ENCODE measurements at regions not wholly inside any gene's neighbourhood (a gene's known extent, or its start where the extent isn't known, plus 50 kb on each side); places are given as distances from the start of the nearest gene placed in this dataset.

DNA sequence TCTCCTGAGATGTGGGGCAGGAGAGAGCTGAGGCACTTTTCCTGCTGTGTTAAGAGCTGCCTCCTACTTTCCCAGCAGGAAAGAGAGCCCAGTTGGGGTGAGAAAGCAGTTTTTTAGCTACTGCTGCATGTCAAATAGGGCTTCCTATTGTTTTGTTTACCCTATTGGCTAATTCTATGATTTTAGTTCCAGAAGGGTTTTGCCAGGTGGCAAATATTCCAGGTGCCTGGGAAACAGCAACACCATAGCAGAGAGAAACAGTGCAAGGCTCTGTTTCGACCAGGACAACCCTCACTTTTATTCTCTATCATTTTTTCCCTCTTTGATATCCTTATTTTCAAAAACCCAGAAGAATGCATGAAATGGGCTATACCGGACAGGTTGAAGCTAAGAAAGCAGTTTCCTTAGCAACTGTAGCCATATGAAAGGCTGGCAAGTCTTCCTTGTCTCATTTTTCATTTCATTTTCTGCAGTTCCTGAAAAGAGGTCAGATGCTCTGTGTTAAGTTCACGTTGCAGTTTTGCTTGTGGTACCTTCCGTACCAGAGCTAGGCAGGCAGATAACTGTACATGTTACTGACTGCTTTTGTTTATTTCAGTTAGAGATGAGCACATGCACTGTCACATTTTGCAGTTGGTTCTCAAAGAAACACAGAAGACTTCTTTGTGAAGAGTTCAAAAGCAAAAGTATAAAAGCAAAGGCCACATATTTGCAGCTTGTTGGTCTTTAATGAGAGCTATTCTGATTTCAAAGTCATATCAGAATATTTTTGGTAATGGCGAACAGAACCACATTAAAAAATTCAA, 84.8 kb downstream of the AQP4 start:
- H3K4me1 ChIP-seq = peaks cover 5% of the 10 kb centered on the region
- peaks cover 3% of the 10 kb centered on the region for H3K27me3 ChIP-seq
- no peak overlapping the region for H3K27ac ChIP-seq
- no peak for ATAC-seq
- no peaks in the 10 kb centered on the region for H3K9me3 ChIP-seq
- DNase-seq = no peak
- intact Hi-C loops (cut with DNase I) = no loop called here
- TF ChIP-seq, protein P1, sequence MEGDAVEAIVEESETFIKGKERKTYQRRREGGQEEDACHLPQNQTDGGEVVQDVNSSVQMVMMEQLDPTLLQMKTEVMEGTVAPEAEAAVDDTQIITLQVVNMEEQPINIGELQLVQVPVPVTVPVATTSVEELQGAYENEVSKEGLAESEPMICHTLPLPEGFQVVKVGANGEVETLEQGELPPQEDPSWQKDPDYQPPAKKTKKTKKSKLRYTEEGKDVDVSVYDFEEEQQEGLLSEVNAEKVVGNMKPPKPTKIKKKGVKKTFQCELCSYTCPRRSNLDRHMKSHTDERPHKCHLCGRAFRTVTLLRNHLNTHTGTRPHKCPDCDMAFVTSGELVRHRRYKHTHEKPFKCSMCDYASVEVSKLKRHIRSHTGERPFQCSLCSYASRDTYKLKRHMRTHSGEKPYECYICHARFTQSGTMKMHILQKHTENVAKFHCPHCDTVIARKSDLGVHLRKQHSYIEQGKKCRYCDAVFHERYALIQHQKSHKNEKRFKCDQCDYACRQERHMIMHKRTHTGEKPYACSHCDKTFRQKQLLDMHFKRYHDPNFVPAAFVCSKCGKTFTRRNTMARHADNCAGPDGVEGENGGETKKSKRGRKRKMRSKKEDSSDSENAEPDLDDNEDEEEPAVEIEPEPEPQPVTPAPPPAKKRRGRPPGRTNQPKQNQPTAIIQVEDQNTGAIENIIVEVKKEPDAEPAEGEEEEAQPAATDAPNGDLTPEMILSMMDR (IDR thresholded peaks at IDR 0.05) = no peak
- no peaks in the 10 kb centered on the region for H3K36me3 ChIP-seq
- no peak overlapping the region for H3K4me3 ChIP-seq

DNA sequence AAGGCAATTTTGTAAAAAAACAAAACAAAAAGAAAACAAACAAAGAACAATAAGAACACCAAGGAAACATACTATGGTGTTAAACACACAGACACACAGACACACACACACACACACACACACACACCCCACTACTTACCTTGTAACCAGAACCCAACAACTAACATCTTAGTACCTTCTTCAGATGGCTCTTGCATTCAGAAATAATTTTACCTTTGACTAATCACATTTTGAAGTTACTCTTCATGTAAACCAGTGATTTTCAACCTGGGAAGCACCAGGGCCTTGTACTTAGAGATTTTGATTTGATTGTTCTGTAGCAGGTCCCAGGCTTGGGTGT, 87.5 kb downstream of the AQP4 start:
- TF ChIP-seq, protein P1 (IDR thresholded peaks at IDR 0.05) = no peak
- intact Hi-C loops (cut with DNase I) = no loop called here
- peaks cover 5% of the 10 kb centered on the region for H3K4me1 ChIP-seq
- DNase-seq = no peak
- ATAC-seq = no peak
- H3K36me3 ChIP-seq = no peaks in the 10 kb centered on the region
- peaks cover 10% of the 10 kb centered on the region for H3K27me3 ChIP-seq
- H3K4me3 ChIP-seq = no peak overlapping the region
- no peak overlapping the region for H3K27ac ChIP-seq
- no peaks in the 10 kb centered on the region for H3K9me3 ChIP-seq

DNA sequence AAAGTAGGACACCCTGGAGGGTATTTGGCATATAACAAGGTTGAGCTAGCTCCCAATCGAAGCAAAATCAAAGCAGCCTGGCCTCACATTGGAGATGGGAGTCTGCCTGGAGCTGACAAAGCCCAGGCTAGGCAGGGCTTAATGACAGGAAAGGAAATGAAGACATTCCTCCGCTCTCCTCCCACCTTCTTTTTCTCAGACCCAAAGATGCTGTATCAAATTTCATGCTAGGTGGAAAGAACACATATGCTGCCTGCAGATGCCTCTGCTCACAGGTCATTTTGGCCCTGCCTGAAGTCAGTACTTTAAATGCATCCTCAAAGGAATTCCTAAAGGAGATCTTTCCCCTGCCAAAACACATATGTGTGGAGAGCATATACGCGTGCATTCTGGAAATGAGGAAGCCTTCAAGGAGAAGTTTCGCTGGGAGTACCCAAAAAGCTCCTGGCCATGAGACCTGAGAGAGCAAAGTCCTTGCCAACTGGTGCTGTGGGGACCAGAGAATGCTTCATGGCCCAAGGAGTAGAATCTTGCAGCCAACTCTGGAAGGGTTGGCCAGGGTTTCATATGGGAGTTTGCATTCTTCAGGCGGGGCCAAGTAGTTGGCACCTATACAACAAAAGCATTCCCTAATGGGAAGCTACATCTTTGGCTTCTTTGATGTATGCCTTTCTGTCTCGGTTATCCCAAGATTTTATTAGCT, 88.0 kb downstream of the AQP4 start:
- TF ChIP-seq, protein P1 (IDR thresholded peaks at IDR 0.05) = no peak
- H3K4me3 ChIP-seq = no peak overlapping the region
- H3K9me3 ChIP-seq = no peaks in the 10 kb centered on the region
- H3K36me3 ChIP-seq = no peaks in the 10 kb centered on the region
- peaks cover 10% of the 10 kb centered on the region for H3K27me3 ChIP-seq
- DNase-seq = no peak
- H3K4me1 ChIP-seq = peaks cover 5% of the 10 kb centered on the region
- no peak for ATAC-seq
- no peak overlapping the region for H3K27ac ChIP-seq
- intact Hi-C loops (cut with DNase I) = no loop called here

DNA sequence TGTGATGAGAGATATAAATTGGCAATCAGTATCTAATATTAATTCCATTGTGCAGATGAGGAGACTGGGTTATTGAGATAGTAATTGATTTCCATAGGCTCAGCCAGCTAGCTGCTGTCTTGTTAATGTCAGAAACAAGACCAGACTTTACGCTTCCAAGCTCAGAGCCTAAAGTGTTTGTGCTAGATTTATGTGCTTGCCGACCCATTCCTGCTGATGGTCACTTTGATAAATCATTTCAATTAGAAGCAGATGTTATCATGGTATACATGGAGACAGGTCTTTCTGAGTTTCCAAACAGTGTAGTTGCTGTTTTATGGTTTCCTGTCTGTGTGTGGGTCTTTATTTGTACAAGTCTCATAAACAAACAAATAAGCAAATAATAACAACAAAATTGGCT, 92.8 kb downstream of the AQP4 start:
- no peaks in the 10 kb centered on the region for H3K9me3 ChIP-seq
- intact Hi-C loops (cut with DNase I) = no loop called here
- H3K4me3 ChIP-seq = no peak overlapping the region
- ATAC-seq (no peak), DNase-seq (no peak)
- H3K36me3 ChIP-seq = no peaks in the 10 kb centered on the region
- TF ChIP-seq, protein P1 (IDR thresholded peaks at IDR 0.05) = no peak
- no peak overlapping the region for H3K27ac ChIP-seq
- peaks cover 10% of the 10 kb centered on the region for H3K27me3 ChIP-seq
- peaks cover 5% of the 10 kb centered on the region for H3K4me1 ChIP-seq

DNA sequence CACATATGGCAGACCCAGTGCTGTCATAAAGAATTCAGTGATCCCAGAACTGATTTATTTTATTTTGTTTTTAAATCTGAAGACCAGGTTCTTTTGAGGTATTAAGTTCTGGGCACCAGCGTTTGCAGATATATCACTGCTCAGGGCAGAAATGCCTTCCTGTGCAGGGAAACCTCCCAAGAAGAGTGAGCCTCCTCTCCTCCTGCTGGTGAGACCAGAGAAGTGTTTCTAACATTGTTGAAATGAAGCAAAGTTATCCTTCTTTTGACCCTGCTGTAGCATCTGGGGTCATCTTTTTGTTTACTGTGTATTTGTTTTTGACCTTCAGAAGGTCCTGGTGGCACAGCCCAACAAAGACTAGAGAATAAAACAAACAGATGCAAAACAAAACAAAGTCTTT, 94.0 kb downstream of the AQP4 start:
- intact Hi-C loops (cut with DNase I) = no loop called here
- DNase-seq (no peak), ATAC-seq (peak; percentile 85)
- TF ChIP-seq, protein P1 (IDR thresholded peaks at IDR 0.05) = peak; percentile 38
- Histone ChIP-seq H3K4me3 (no peak overlapping the region), H3K27me3 (peaks cover 10% of the 10 kb centered on the region), H3K36me3 (no peaks in the 10 kb centered on the region), H3K4me1 (no peaks in the 10 kb centered on the region), H3K27ac (no peak overlapping the region), H3K9me3 (no peaks in the 10 kb centered on the region)

All from upper lobe of right lung (tissue), 1 donor.